GM10266 (cell line): ENCODE measurements at regions not wholly inside any gene's neighbourhood (a gene's known extent, or its start where the extent isn't known, plus 50 kb on each side); places are given as distances from the start of the nearest gene placed in this dataset.

Source experiments
- DNase-seq: peaks from one replicate; pipeline ENCODE4 v3.0.0; 2012; ENCODE audit errors: extremely low spot score
- CTCF ChIP-seq: IDR thresholded peaks from 2 replicates; pipeline ENCODE4 v1.5.1; 2012; ENCODE audit warnings: mild to moderate bottlenecking, low read depth; ENCODE audit not compliant: control insufficient read depth, insufficient read depth; ENCODE audit errors: missing control alignments

- no peak for TF ChIP-seq CTCF
Measured at GRCh38 chr6:168943231-168943905, 310.3 kb downstream of the THBS2 start.

GRCh38 chr6:168942646-168943045 is 311.0 kb downstream of the THBS2 start:
- no peak for TF ChIP-seq CTCF
- no peak for DNase-seq

More at GRCh38 chr6:168943231-168943905, 310.3 kb downstream of the THBS2 start:
- DNase-seq, result no peak

GRCh38 chr6:168941036-168941435 is 312.6 kb downstream of the THBS2 start:
- no peak for TF ChIP-seq CTCF
- no peak for DNase-seq

GRCh38 chr6:168939796-168940195 is 313.9 kb downstream of the THBS2 start:
- no peak for DNase-seq
- no peak for TF ChIP-seq CTCF

- no peak for DNase-seq
- TF ChIP-seq CTCF, result no peak
Measured at GRCh38 chr6:168939041-168939440, 314.6 kb downstream of the THBS2 start.

- TF ChIP-seq CTCF, result no peak
- no peak for DNase-seq
Measured at GRCh38 chr6:168938546-168938945, 315.1 kb downstream of the THBS2 start.

GRCh38 chr6:168937054-168937453 is 316.6 kb downstream of the THBS2 start:
- no peak for TF ChIP-seq CTCF
- no peak for DNase-seq
